Left hindlimb (tissue), 1 donor: ENCODE measurements at regions not wholly inside any gene's neighbourhood (a gene's known extent, or its start where the extent isn't known, plus 50 kb on each side); places are given as distances from the start of the nearest gene placed in this dataset.

Experiments used
- DNase-seq: peaks from one replicate; pipeline ENCODE4 v3.0.0-alpha.2; 2018

DNA sequence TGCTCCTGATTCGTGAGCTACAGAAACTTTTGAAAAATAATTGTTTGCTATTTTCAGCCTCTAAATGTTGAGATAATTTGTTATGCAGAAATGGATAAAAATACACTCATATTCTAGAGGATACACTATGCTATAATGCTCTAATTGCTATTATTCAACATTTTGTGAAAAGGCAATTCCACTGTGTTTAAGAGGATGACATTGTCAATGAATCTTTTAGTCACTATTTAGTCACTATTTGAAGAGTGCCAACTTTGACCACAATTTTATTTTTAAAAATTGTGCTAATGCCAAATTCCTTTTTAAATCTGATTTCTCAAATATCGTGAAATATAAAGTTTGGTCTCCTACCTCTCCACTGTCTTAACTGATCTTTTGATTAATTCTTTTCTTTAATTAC is 604.9 kb upstream of the KCNMB2 start:
- DNase-seq = no peak

DNA sequence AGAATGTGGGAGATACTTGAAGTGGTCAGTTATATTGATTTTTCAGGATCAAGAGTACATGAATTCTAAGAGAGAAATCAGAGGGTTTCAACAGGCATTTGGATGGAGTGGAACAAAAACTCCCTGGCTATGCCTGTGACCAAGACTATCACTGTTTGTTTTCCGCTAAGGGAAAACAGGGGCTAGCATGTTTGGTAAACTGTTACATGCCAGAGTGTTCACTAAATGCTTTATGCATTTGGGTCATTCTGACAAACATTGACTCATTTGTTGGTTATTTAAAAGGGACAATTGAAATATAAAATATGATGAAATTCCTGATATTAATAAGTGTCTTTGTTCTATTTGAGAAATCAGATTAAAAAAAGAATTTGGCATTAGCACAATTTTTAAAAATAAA is 603.9 kb upstream of the KCNMB2 start:
- DNase-seq = no peak

DNA sequence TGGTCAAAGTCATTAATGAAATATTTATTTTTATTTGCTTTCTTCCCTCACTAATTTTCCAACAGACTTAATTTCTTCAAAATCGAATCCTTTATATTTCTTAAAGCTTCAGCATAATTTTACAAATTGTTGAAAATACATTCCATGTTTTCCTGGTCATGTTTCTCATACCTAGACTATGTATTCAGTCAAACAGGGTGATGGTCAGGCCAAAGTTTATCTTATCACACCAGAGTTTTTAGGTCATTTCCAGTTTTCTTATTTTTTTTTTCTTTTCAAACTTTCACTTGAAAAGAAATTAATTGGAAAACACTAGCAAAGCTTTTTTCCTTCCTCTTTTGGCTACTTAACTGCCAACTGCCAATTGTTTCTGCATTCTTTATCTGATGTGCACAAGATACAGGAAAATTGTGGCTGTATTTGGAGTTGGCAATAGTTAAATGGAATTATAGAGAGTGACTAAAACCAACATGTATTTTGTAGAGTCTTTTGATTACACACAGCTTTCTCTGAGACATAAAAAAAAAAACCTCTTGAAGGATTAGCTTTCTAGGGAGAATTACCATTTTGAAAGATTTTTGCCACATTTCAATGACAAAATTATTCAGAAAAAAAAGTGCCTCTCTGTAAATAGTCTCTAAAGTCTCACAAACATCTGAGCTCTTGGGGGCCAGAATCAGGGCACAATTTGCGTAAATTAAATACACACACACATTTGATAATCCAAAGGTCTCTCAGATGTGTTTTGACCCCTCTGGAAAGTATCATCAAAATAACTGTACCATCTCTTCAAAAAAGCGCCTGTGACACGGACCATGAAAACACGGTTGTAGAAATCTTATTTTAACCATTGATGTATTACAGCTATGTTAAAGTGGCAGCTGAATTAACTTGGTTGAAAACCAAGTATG is 603.2 kb upstream of the KCNMB2 start:
- DNase-seq = no peak

DNA sequence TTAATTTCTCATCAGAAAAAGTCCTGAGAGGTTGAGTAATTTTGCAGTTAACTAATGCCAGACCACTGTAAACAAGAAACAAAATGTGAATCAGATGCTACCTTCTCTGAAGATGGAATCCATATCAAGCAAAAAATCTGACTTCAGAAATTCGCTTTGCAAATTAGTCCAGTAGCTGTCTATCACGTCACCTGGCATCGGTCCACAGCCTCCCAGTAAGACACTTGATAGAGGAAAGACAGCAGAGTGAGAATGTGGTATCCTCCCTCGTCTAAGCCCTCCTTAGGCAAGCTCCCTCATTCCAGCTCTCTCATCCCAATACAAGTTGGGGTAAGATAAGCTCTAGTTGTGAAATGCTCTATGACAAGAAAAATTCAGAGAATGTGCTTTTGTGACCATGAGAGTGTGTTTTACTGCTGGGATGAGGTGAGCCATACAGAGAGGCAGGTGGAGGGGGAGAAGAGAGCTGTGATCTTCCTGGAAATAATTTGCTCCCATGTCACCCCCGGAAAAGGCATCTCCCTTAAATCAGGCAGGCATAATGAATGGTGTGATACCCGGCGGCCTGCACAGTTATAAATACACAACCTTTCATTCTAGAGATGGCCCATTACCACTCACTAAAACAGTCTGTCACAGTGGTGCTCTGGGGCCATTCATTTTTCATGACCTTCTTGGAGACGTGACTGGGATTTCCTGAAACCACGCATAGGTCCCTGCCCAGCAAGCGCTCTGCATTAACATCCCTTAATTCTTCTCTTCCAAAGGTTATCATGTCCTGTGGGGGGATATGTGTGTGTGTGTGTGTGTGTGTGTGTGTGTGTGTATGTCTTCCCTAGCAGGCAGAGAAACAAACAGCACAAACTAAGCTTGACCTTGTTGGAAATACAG is 602.0 kb upstream of the KCNMB2 start:
- DNase-seq = no peak

DNA sequence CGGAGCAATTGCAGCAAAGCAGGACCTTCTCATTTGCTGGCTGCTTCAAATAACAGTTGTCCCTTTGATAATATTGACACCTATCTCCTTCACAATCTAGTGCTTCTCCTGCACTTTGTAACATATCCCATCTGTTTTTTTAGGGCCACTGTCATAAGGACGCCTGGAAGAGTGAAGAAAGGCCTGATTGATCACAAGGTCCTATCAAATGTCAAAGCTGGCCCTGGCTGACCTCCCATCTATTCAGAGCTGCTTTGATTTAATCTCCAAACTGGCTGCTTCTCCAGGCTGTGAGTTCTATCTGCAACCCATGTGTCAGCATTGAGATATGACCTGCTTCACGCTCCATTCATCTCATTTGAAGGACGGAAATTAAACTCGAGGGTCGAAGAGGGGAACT is 601.2 kb upstream of the KCNMB2 start:
- DNase-seq = no peak

DNA sequence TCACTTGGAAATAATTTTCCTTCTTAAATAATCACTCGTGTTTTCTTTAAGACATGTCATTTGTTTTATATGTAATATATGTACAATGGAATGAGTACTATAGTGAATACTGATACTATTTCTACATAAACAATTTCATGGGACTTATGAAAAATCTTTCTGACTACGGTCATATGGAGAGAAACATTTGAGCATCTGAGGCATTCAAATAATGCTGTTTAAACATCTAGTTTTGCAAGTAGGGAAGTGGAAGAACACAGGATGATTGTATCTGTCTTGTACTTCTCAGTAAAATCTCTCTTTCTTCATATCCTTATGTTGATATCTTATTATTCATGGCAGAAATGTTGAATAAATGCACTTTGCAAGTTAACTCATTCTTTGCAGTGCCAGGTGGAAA is 599.5 kb upstream of the KCNMB2 start:
- no peak for DNase-seq

DNA sequence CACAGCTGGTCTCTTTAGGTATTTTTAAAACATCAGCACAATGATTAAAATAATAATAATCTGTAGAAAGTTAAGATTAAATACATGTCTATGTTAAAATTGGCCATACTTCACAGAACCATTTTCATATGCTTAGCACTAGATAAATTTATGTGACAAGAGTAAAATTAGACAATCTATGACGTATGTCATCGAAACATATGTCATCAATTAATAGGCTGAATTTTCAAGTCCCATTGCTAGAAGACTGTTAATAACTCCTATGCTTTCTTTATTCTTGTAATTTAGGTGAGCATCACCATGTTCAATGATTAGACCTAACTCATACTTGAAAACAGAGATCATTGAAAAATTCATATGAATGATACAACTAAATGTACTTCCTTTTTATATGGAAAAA is 593.3 kb upstream of the KCNMB2 start:
- DNase-seq = no peak

DNA sequence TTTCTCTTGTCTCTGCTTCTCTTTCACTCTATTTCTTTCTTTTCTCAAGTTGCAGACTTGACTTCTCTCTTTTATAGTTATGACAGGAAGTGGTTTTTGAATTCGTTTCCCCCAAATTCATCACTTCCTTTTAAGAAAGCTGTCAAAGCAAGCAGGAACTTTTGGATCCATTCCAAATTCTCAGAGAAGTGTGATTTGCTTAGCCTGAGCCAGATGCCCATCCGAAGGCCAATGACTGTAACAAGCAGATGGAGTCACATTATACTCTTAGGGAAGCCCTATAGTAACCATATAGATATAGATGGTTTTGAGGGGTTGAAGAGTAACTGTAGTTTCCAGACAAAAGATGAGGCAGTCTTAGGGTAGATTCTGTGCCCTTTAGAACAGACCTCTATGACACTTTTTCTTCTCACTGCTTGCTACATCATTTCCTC is 592.0 kb upstream of the KCNMB2 start:
- no peak for DNase-seq

DNA sequence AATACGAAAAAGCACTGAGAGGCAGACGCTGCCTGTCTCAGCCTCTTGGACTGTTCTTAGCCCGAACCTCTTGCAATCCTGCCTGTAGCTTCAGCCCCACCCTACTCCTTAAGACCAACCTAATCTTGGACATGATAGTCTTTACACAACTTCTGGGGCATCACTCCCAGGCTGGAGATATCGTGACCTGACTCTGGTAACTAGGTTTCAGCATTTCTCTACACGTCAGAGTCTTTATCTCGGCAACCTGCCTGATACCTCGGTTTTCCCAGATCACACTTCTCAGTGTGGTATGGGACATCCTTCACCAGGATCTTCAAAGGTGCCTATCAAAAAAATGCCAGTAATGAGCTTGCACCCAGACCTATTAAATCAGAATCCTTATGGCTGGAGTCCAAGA is 590.2 kb upstream of the KCNMB2 start:
- DNase-seq = no peak

DNA sequence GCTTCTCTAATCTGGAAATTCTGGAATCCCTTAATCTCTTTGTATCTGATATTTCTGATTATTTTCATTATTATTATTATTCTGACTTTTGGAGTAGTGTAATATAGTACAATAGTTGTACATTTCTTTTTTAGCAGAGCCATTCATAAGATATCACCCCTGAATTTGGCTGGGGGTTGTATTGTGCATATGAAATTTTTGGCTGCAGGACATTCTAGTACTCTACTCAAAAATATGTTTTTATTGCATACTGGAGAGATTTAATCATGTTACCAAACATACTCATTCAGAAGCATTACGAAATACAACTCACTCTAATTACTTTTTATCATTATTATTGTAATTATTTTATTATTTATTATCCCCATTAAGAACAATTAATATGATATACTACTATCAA is 589.7 kb upstream of the KCNMB2 start:
- DNase-seq = no peak

DNA sequence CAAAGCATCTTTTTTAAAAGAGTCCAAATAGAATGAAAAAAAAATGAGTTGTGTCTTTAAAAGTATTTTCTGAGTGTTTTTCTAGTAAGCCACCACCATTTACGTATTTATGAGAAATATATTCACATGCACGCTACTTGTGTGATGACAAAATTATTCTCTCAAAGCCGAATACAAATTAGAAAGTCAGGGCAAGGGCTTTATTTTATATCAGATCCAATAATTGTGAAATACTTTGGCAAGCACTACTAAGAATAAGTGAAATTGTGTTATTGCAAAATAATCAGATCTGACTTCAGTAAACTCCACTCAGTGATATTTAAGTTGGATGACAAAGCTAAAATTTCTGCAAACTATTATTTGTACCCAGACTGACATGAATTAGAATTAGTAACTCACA is 589.3 kb upstream of the KCNMB2 start:
- DNase-seq = no peak

DNA sequence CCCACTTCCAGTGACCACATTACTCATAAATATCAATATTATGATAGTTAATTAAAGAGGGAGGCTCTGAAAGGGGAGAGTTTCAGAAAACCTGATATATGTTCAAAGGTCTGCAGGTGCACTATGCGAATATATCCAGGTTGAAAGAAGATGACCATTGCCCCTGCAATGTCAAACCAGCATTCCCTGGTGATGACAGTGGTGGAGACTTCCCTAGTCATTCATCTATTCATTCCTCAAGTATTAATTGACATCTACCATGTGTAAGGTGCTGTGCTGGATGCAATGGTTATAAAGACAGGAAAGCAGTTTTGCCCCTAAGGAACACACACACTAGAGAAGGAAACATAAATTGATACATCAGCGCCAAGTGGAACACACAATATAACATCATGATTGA is 588.3 kb upstream of the KCNMB2 start:
- DNase-seq = no peak

DNA sequence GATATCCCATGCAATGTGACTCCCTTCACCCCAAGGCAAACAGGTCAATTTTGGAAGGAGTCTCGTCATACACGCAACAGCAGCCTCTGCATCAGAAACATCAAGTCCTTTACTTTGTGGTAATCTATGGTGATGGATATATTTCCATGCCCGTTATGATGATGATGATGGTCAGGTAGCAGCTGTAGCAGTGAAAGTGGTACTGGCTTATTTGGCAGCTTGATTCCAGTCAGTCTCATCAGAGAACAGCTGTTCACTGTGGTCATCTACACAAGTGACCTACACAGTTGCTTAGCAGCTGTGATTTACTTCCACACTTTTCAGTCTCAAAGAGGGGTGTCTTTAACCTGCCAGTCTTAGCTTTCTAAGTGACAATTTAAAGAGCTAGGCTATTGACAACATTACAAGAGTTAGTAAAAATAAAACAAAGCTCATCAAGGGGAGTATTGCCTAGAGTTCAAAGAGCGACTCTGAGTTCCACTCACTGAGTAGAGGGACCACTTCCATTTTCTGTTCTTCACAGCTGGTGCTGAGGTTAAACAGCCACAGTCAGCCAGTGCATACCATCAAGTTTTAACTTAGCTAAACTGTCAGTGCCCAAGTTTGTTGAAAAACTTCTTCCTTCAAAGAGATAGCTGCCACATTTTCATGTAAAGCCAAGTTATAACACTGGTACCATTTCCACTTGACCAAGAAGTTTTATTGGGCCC is 587.4 kb upstream of the KCNMB2 start:
- DNase-seq = no peak

DNA sequence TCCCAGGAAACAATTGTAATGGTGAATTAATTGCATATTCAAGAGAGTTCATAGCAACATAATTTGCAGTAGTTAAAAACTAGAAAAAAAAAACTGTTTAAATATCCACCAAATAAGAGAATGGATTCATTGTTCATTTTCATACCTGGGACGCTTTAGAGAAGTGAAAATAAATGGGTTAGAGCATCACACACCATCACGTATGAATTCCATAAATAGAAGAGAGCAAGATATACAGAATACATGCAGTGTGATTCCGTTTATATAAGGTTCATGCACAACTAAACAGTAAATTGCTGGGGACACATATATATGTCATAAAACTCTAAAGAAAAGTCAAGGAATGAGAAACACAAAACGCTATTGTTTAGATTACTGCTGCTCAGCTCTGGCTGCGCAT is 577.0 kb upstream of the KCNMB2 start:
- DNase-seq = no peak

DNA sequence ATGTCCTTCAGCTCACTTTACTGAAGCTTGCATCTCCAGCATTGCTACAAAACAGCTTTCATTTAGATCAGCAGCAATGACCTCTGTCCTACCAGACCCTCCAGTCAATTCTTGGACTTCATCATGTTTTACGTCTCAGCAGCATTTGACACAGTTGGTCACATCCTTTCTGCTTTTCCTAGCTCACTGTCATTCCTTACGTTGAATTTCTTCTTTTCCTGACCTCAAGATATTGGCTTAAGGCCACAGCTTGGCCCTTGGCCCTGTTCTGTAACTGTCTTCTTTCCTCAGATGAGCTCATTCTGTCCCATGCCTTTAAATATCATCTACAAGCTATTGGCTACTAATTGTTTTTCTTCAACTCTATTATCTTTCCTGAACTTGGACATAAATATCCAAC is 576.2 kb upstream of the KCNMB2 start:
- peak; percentile 48 for DNase-seq

DNA sequence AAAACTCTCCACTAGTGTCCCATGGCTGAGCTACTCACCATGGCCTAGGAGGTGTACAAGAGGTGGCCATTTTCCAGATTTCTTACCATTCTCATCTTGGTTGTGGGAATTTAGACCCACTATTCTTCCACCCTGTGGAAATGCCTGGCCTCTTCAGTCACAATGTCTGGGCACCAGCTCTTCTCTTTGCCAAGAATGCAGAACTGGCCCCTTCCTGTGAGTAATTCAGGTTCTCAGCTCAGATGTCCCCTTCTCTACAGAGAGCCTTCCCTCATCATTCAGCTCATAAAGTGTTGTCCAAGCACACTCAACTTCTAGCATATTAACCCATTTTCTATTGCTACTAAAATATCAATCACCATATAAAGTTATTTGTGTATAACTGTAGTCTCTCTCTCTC is 575.5 kb upstream of the KCNMB2 start:
- DNase-seq = no peak

DNA sequence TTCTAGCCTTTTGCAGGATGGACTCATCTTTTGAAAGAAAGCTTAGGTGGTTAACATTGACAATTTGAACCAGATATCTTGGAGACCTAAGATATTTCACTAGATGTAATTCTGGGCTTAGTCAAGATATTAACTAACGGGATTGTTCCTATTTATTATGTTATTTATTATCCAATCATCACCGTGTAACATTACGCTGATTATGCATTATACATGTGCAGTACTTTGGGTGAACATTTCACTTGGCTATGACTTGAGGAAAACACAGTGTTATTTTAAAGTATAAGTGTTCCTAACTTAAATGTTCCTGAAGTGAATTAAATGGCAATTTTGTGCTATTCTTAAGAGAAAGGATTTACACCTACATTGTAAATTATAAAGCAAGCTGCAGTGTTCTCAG is 574.5 kb upstream of the KCNMB2 start:
- DNase-seq = no peak

DNA sequence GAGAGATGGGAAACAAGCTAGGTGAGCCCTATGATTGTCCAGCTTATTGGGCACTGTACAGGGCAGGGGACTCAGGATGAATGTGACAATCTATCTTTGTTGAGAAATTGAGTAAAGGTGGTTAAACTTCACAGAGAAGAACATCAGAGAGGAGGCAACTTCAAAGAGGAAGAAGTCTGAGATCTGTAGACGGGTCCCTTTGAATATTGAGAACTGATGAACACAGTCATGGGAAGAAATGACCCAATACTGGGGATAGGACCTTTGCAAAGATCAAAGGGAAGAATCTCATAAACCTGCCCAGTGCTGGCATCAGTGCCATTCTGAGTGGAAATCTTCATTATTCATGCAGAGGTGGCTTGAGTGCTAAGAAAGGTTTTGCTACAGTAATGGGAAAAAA is 569.7 kb upstream of the KCNMB2 start:
- no peak for DNase-seq

DNA sequence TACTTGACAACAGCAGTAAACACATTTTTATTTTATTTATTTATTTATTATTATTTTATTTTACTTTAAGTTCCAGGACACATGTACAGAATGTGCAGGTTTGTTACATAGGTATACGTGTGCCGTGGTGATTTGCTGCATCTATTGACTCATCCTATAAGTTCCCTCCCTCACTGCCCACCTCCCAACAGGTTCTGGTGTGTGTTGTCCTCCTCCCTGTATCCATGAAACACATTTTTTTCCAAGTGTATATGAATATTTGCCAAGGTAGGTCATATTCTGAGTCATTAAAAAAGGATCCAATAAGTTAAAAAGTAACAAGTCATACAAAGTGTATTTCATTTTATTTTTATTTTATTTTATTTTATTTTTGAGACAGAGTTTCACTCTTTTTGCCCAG is 567.3 kb upstream of the KCNMB2 start:
- no peak for DNase-seq

DNA sequence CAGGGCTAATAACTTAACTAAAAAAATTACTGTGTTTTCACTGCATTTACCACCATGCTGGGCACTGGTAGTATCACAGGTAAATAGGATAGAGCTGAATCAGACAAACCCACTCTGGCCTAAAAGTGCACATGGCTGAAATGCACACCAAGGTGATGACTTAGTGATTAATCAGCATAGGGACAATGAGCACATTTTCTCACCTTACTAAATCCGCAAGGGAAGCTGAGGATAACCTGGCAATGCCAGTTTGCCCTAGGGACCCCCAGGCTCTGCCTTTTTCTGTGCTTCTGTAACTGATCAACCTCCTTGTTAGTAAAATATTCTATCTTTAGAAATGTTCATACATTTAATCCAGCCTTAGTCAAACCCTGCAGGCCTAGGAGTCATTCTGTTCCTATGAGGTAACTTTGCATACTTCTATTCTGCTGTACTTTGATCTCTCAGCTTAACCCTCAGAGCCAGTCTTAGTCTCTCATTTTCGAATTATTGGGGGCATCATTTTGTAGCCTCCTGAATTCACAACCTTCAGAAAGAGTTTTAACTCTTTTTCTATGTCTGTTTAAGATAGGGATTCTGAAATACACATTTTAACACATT is 562.9 kb upstream of the KCNMB2 start:
- no peak for DNase-seq

DNA sequence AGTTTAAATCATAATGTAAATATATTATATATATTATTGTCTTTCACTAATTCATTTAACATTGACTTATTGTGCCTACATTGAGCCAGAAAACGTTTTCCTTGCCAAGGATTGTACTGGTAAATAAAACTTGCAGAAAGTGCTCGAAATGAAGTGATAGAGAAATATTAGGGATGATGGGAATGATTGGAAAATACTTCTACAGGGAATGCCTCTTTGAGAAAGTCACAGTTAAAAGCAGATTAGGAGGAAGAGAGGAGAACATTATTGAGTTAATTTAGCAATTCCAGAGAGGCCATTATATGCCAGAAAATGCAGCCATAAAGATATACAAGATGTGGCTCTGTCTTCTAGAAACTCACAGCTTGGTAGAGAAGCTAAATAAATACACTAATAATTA is 560.0 kb upstream of the KCNMB2 start:
- DNase-seq = no peak

DNA sequence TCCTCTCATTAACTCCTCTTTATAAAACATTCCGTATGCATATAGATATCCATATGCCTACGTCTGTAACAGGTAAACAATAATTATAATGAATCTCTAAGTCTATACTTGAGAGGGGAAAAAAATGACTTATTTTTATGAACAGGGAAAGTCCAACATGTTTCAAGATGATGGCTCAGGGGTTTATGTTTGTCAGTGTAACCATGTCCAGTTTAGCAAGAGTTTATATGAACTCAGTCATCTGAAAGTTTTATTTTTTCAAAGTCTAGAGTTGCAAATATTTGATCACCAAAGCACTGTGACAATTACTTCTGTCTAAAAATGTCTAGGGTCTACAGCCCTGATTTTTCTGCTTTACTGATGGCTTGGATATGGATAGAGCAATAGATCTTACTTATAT is 559.4 kb upstream of the KCNMB2 start:
- DNase-seq = no peak
